Posterior vena cava (tissue), 2 donors: ENCODE measurements at regions not wholly inside any gene's neighbourhood (a gene's known extent, or its start where the extent isn't known, plus 50 kb on each side); places are given as distances from the start of the nearest gene placed in this dataset.
"Not testable (repeated sequence)": the region's sequence is repeated elsewhere in the genome, so short reads cannot be mapped to it uniquely, and the experiment has no call there.

ENCODE experiments used
- DNase-seq: peaks from one replicate; pipeline ENCODE4 v3.0.0-alpha.2; 2020; ENCODE audit warnings: low spot score
- intact Hi-C, 2 donors: fragments of 100-400 bp; cut with DNase I; formaldehyde crosslinking; loops; one replicate each; pipeline versions ENCODE4 v1.14.1 to v1.14.2; 2022 to 2023
- donor health status: DM: yes; HTN: yes; CAD: no.
- donor health status: DM: yes; HTN: yes; CAD: no.

DNA sequence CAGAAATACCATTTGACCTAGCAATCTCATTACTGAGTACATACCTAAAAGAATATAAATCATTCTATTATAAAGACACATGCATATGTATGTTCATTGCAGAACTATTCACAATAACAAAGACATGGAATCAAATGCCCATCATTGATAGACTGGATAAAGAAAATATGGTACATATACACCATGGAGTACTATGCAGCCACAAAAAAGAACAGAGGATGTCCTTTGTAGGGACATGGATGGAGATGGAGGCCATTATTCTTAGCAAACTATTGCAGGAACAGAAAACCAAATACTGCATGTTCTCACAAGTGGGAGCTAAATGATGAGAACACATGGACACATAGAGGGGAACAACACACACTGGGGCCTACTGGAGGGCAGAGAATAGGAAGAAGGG is 124.5 kb upstream of the GOT2 start:
- DNase-seq, intact Hi-C loops: not testable (repeated sequence)

DNA sequence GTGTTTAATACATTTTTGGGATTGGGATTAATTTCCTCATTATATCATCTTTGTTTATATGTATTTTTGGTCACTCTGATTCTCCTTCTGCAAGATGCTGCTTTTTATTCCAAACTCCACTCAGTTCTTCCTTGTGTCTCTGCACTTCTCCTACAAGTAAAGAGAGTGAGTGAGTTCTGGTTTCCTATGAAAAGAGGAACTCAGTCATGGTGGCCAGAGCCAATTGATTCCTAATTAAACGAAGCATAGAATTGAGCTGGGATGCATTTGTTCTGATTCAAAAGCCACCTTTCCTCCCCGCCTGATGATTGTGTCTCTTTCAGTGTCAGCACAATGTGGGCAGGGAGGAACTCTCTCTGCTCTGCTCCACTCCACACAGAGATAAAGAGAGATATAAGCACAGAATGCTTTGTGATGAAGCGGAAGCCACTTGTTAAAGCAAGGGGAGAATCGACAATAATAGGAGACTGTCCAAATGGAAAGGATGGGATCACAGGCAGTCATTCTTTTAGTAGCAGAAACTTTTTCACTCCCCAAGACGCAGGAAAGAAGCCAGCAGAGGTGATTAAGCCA is 121.3 kb upstream of the GOT2 start:
- intact Hi-C loops: no loop called here
- DNase-seq: no peak

- intact Hi-C loops: no loop called here
- DNase-seq: no peak
These were observed 120.0 kb upstream of the GOT2 start for GRCh38 chr16:58853854-58854791.

DNA sequence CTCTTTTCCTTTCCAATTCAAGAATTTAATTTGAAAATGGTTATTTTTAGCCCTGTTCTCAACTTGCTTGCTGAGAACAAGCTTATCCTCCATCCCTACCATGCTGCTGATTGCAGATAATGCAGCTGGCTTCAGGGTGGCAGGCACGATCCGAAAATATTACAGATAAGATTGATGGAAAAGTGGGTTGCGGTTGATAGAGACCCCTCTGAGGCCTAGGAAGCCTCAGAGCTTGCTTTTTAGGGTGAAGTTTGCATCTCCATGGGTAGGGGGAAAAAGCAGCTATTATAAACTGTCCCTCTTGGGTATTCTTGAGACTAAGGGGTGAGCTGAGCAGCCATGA is 116.5 kb upstream of the GOT2 start:
- intact Hi-C loops: no loop called here
- DNase-seq: no peak

DNA sequence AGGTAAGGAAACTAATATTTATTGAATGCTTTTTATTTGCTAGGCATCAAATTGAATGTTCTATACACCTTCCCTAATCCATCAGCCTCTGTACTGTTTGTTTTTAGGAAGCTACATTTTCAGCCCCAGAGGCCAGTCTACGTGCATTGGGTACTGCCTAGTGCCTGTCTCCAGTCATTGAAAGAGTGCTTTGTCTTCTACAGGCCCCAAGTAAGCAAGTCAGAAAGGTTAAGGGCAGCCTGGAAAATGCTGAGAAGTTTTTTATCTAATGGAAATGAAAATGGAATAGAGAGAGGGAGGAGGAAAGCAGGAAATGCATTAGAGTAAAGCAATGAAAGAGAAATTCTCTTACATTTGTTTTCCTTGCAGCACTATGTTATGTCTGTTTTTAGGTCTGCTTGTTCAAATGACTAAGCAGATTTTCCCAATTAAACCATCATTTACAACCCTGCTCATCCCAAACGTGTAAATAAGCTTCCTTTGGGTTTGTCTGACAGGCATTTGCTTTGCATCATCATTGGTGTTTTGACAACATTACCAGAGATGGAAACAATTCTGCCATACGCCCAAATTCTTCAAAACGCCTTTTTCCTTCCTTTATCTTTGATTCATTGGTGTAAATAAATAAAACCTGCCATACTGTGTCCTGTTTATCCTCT is 116.0 kb upstream of the GOT2 start:
- no peak for DNase-seq
- intact Hi-C loops: no loop called here

DNA sequence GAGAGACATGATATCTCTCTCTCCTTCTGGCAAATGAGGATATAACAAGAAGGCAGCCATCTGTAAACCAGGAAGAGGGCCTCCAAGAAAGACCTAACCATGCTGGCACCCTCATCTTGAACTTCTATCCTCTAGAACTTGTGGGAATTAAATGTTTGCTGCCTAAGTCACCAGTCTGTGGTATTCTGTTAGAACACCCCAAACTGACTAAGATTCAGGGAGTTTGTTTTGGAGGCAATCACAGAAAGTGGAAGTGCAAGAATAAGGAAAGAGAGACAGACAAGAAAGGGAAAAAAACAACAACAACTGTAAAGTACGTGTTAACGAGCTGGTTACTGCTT is 114.5 kb upstream of the GOT2 start:
- no peak for DNase-seq
- intact Hi-C loops: no loop called here

DNA sequence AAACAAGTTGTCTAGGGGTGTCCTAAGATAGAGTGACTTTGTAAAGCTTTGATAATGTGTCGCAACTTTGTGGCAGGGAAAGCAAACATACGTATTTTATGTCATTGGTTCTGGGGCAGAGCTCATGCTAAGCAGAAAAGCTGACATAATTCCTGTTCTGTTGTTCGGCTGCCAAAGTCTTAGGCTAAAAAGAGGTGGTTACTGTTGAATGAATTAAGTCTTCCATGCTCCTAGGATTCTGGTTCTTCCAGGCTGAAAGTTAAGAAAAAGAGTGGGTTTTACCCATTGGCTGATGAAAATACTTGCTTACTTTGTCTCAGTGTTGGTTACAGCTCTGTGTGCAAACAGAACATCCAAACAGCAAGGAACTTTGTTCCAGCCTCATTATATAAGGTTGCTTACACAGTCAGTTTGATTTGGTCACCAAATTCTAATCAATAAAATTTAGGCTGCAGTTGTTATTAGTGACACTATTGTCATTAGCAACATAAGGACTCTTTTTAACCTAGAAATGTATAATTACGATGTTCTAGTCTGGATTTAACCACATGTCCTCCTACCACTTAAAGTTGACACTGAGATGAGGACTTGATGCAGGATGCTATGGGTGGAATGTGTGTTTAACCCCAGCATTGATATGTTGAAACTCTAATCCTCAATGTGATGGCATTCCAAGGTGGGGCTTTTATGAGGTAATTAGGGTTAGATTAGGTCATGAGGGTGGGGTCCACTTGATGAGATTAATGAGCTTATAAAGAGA is 114.0 kb upstream of the GOT2 start:
- no peak for DNase-seq
- intact Hi-C loops: no loop called here

GRCh38 chr16:58846226-58846625 is 112.1 kb upstream of the GOT2 start:
- intact Hi-C loops, DNase-seq: not testable (repeated sequence)

DNA sequence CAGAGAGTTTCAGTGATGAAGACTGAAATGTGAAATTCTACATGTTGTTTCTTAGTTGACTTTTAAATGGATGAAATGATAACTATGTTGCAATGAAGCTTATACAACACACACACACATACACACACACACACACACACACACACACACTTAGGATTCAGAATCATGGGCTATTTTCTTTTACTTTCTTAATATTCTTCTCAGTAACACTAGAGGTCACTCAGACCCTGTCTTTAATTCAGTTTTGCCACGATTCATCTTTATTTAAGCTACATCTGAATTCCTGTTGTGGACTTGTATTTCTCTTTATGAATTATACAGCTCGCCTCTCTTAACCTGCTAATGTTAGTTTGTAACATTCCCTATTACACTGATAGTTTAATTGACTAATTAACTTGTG is 109.6 kb upstream of the GOT2 start:
- intact Hi-C loops: no loop called here
- DNase-seq: no peak

GRCh38 chr16:58842746-58843145 is 108.6 kb upstream of the GOT2 start:
- intact Hi-C loops: no loop called here
- no peak for DNase-seq

GRCh38 chr16:58842156-58842555 is 108.0 kb upstream of the GOT2 start:
- DNase-seq: no peak
- intact Hi-C loops: no loop called here

DNA sequence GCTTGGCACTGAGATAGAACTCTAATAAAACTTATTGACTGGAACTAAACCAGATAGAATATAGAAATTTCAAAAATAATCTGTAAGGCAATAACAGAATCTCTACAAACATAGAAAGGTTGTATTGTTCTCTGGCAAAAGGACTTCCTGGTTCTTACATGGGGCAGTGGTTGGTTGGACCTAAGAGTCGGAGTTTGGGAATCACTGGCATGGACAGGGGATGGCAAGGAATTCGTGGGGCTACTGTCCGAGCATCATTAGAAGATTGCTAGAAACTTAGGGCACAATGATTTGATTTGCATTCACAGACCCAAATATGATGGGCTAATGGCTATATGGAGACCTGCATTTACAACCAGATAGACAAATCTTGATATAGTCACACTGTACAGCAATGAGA is 103.8 kb upstream of the GOT2 start:
- DNase-seq: no peak
- intact Hi-C loops: no loop called here

- intact Hi-C loops: no loop called here
These were observed 102.3 kb upstream of the GOT2 start for GRCh38 chr16:58836427-58836826.

GRCh38 chr16:58832386-58832895 is 98.3 kb upstream of the GOT2 start:
- DNase-seq: no peak
- intact Hi-C loops: no loop called here

More at GRCh38 chr16:58836427-58836826, 102.3 kb upstream of the GOT2 start:
- DNase-seq: no peak

GRCh38 chr16:58831386-58831785 is 97.3 kb upstream of the GOT2 start:
- DNase-seq: no peak
- intact Hi-C loops: no loop called here

DNA sequence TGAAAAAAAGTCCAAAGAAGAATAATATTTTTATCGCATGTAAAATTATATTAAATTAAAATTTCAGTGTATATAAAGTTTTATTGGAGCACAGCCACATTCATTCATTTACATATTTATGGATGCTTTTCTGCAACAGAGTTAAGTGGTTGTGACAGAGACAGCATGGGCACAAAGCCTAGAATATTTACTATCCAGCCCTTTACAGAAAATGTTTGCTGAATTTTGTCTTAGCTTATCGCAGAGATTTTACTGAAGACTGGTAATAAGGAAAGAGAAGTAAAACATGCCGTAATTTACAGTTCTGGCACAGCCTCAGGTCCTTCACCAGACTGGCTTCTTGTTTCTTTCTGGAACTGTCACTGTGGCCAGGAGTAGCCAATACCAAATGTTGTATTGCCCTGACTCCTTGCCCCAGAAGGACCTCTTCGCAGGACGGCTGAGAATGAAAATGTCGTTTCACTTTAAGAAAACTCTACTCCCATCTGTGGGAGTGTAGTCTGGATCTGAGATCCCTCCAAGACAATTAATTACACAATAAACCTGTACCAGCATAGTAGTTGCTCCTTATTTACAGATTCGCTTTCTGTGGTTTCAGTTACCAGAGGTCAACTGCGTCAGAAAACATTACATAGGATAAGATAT is 94.9 kb upstream of the GOT2 start:
- no peak for DNase-seq
- intact Hi-C loops: no loop called here

DNA sequence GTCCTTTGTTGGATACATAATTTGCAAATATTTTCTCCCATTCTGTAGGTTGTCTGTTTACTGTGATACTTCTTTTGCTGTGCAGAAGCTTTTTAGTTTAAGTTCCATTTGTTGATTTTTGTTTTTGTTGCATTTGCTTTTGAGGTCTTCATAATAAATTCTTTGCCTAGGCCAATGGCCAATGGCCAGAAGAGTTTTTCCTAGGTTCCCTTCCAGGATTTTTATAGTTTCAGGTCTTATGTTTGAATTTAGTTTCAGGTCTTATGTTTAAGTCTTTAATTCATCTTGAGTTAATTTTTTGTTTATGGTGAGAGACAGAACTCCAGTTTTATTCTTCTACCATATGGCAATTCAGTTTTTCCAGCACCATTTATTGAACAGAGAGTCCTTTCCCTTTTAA is 90.1 kb upstream of the GOT2 start:
- DNase-seq: no peak
- intact Hi-C loops: no loop called here

DNA sequence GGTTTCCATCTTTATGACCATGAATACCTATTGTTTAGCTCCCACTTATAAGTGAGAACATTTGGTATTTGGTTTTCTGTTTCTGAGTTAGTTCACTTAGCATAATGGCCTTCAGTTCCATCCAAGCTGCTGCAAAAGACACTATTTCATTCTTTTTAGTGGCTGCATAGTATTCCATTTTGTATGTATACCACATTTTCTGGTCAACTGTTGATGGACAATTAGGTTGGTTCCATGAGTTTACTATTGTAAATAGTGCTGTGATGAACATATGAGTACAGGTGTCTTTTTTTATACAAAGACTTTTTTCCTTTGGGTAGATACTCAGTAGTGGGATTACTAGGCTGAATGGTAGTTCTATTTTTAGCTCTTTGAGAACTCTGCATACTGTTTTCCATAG is 87.8 kb upstream of the GOT2 start:
- no peak for DNase-seq
- intact Hi-C loops: no loop called here

GRCh38 chr16:58820411-58820810 is 86.3 kb upstream of the GOT2 start:
- intact Hi-C loops: no loop called here
- DNase-seq: no peak
